ENCODE measurements at regions not wholly inside any gene's neighbourhood (a gene's known extent, or its start where the extent isn't known, plus 50 kb on each side); places are given as distances from the start of the nearest gene placed in this dataset.
"Not testable (repeated sequence)": the region's sequence is repeated elsewhere in the genome, so short reads cannot be mapped to it uniquely, and the experiment has no call there.

DNA sequence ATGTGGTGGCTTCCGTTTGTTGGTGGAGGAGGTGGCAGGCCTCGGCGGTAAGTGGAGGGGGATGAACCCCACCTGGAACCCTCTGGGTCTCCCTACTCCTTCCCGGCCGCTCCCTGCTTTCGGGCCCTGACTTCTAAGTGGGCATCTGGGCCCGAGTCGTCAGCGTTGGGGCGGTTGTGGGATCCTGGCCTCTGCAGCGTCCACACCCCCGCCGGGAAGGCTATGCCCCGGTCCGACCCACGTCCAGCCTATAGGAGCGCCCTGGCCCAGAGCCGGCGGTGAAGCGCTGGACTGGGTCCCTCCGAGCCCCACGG, 986.3 kb downstream of the TUBA3C start:
- not testable (repeated sequence) for H3K4me3 ChIP-seq (ENCODE audit: low read length); H3K9ac ChIP-seq (ENCODE audit: low read length); H3K27me3 ChIP-seq (ENCODE audit: insufficient read depth, low read depth, low read length); H3K79me2 ChIP-seq (replicated peaks; ENCODE audit: insufficient read depth, low read length); H3K9me3 ChIP-seq (ENCODE audit: low read length); H3K4me2 ChIP-seq (ENCODE audit: low read length); H3K36me3 ChIP-seq (ENCODE audit: insufficient read depth, low read length); H3K27ac ChIP-seq (ENCODE audit: low read length); H3K9me2 ChIP-seq (ENCODE audit: insufficient read depth, low read length); H2AFZ ChIP-seq (ENCODE audit: low read depth, low read length); H3F3A ChIP-seq (ENCODE audit: insufficient read depth, low read length, poor library complexity, severe bottlenecking); H4K20me1 ChIP-seq (ENCODE audit: insufficient read depth)

GRCh38 chr13:18194631-18195364, 986.8 kb downstream of the TUBA3C start:
- not testable (repeated sequence) for H3K9me3 ChIP-seq (ENCODE audit: low read length); H3K36me3 ChIP-seq (ENCODE audit: insufficient read depth, low read length); H2AFZ ChIP-seq (ENCODE audit: low read depth, low read length); H4K20me1 ChIP-seq (ENCODE audit: insufficient read depth); H3K4me2 ChIP-seq (ENCODE audit: low read length); H3K4me3 ChIP-seq (ENCODE audit: low read length); H3K27ac ChIP-seq (ENCODE audit: low read length); H3K79me2 ChIP-seq (replicated peaks; ENCODE audit: insufficient read depth, low read length); H3K27me3 ChIP-seq (ENCODE audit: insufficient read depth, low read depth, low read length); H3F3A ChIP-seq (ENCODE audit: insufficient read depth, low read length, poor library complexity, severe bottlenecking); H3K9me2 ChIP-seq (ENCODE audit: insufficient read depth, low read length); H3K9ac ChIP-seq (ENCODE audit: low read length)

- H3K4me2 ChIP-seq (ENCODE audit: low read length); H3K4me3 ChIP-seq (ENCODE audit: low read length); H3K79me2 ChIP-seq (replicated peaks; ENCODE audit: insufficient read depth, low read length); H3K36me3 ChIP-seq (ENCODE audit: insufficient read depth, low read length); H3K9ac ChIP-seq (ENCODE audit: low read length); H3K27me3 ChIP-seq (ENCODE audit: insufficient read depth, low read depth, low read length); H3F3A ChIP-seq (ENCODE audit: insufficient read depth, low read length, poor library complexity, severe bottlenecking); H3K9me3 ChIP-seq (ENCODE audit: low read length); H3K27ac ChIP-seq (ENCODE audit: low read length); H2AFZ ChIP-seq (ENCODE audit: low read depth, low read length); H4K20me1 ChIP-seq (ENCODE audit: insufficient read depth); H3K9me2 ChIP-seq (ENCODE audit: insufficient read depth, low read length): not testable (repeated sequence)
These were observed 987.5 kb downstream of the TUBA3C start for GRCh38 chr13:18194104-18194503.
